Stimulated activated CD8-positive, alpha-beta memory T cell treated with anti-CD3 and anti-CD28 coated beads, Interleukin-12 subunit alpha, Interleukin-12 subunit beta, amount 100 ng/mL, for 1 hour (primary cell): ENCODE measurements at regions not wholly inside any gene's neighbourhood (a gene's known extent, or its start where the extent isn't known, plus 50 kb on each side); places are given as distances from the start of the nearest gene placed in this dataset.

Source experiments
- DNase-seq: peaks from one replicate; pipeline ENCODE4 v3.0.0-alpha.2; 2020; ENCODE audit warnings: low read depth

DNA sequence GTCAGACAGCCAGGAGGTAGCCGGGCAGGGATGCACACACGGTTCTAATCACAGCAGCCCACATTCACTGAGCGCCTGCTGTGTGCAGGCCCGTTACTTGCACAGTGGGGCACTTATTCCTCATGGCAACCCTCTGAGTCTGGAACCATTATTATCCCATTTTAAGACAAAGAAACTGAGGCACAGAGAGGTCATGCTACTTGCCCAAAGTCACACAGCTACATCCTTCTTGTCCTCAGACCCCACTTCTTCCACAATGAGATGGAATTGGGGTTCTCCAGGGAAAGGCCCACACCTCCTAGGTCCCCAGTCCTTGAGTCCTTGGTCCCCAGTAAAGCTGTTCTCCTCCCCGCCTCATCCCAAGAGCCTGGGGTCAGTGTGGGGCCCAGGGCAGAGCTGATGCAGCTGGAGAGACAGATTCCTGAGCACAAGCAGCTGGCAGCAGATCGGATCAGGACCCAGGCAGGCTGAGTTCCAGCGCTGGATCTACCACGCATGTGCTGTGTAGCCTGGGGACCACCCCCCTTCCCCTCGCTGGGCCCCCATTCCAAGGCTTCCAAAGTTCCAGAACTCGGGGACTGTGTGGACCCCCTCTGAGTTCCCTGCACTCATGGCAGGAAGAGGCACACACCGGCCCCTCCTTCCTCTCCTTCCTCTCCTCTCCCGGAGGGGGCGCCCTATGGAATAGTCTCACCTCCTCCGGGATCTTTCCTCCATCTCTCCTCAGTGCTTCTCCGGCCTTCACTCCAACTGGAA lies 393.4 kb downstream of the MATN1 start:
- no peak for DNase-seq

- no peak for DNase-seq
Measured at GRCh38 chr1:30329263-30329753, 394.1 kb downstream of the MATN1 start.

DNA sequence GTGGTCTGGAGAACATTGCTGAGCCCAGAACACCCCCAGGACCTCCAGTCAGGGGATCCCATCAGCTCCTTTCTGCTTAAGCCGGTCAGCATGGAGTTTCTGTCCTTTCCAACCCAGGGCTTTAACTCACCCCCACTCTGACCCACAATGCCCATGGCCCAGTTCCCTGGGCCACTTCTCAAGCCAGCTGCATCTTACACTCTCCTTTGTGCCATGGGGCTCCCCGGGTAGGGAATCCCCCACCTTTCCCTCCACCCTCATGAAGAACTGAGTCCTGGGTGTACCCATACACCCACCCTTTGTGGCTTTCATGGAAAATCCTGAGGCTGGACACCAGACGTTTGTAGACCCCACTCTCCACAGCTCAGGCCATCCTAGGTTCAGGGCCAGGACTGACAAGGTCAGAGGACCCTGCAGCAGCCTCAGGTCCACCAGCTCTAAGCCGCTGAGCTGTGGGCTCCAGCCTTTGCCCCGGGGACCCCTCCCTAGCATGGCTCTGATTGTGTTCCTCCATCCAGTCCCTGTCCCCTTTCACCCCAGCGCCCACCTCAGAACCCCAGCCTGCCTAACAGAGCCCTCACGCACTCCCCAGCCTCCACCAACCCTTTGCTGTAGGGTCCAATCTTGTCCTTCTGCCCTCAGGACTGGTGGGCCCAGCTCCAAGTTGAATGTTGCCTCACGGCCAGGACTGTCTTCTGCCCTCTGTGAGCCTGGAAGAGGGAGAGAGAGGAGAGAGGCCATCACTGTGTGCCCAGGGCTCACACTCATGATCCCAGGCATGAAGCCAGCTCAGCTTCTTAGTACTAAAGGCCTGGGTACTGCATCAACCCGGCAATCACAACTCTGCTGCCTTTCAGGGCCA lies 394.8 kb downstream of the MATN1 start:
- DNase-seq = no peak

GRCh38 chr1:30328100-30328370 lies 395.4 kb downstream of the MATN1 start:
- no peak for DNase-seq

GRCh38 chr1:30327370-30328099 lies 395.9 kb downstream of the MATN1 start:
- no peak for DNase-seq

DNA sequence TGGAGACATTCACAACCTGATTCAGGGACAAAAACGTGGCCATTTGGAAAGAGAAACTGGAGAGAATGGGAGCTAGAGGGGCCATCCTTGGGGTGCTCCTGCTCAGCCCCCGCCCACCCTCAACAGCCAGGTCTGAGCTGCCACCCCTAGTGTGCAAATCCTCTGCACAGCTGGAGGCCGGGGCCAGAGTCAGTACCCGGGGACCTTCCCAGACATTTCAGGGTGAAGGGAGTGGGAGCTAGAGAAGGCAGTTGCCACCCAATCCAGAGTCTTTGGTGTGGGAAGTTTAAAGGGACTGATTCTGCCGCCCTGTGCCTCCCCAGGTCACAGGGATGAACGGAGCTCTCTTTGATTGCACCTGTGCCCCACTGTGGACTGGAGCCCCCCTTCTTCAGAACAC lies 397.4 kb downstream of the MATN1 start:
- no peak for DNase-seq

GRCh38 chr1:30325085-30325935 lies 398.1 kb downstream of the MATN1 start:
- no peak for DNase-seq

- no peak for DNase-seq
Measured at GRCh38 chr1:30324251-30325084, 398.9 kb downstream of the MATN1 start.

GRCh38 chr1:30323841-30324240 lies 399.5 kb downstream of the MATN1 start:
- no peak for DNase-seq

GRCh38 chr1:30323352-30323751 lies 400.0 kb downstream of the MATN1 start:
- DNase-seq = no peak

GRCh38 chr1:30322859-30323257 lies 400.5 kb downstream of the MATN1 start:
- no peak for DNase-seq

- no peak for DNase-seq
Measured at GRCh38 chr1:30321996-30322858, 401.2 kb downstream of the MATN1 start.

- DNase-seq = no peak
Measured at GRCh38 chr1:30321246-30321910, 402.0 kb downstream of the MATN1 start.

DNA sequence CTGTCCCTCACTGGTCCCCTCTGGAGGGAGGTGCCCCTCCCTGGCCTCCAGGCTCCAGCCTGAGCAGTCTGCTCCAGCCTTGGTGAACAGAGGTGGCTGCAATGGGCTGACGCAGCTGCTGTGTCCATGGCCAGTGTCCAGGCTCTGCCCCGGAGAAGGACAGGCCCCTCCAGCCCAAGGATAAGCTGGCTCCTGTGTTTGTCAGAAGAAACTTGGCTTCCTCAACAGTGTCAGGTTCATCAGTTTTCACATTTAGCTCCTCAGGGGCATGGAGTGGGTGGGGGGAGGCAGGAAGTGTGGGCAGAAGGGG lies 402.8 kb downstream of the MATN1 start:
- DNase-seq = no peak

DNA sequence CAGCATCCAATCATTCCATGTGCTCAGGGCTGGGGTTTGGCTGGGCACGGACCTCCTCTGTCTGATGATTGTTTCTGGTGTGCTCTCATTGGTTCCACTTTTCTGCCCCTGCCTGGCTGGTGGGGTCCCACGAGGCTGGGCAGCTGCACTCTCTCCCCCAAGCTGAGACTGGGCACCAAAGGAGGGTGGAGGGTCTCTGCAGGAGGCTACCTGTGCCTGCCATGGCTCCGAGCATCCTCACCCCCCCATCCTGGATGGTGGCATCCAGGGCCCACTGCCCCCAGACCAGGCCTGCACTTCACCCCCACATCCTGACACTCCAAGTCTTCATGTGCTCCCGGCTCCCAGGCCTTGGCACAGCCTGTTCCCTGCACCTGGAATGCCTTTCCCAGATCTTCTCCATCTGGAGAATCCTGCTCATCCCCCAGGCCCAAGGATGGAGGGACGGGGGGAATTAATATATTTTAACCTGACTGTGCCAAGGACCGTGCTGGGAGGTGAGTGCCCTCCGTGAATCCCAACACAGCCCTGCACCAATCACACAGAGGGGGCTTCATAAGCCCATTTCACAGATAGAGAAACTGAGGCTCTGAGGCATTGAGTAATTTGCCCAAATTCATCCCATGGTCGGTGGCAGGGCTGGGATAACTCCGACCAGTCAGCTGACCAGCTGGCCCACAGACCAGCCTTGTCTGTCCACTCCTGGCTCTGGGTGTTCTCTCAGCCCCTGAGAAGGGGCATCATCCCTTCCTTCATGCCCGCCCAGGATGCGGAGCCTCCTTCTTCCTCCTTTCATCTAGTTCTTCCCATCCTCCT lies 403.4 kb downstream of the MATN1 start:
- no peak for DNase-seq

- no peak for DNase-seq
Measured at GRCh38 chr1:30318864-30319718, 404.3 kb downstream of the MATN1 start.

GRCh38 chr1:30318413-30318812 lies 405.0 kb downstream of the MATN1 start:
- no peak for DNase-seq

DNA sequence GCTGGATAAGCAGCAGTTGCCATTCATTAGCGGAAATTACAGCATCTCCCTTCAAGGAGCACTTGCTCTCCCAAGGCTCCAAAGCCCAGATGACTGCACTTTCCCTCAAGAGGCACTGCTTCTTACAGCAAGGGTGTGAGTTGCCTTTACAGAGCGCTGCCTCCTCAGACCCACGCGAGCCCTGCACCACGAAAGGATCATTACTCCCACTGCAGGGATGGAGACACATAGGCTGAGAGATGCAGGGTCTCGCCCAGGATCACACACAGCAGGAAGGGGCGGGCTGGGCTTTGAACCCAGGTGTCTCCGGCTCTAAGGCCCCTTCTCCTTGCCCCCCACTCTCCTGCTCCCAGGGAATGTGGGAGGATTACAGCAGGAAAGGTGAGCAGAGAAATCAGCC lies 405.5 kb downstream of the MATN1 start:
- DNase-seq = no peak
